GM21717 (cell line): ENCODE measurements at regions not wholly inside any gene's neighbourhood (a gene's known extent, or its start where the extent isn't known, plus 50 kb on each side); places are given as distances from the start of the nearest gene placed in this dataset.

Experiments used
- ATAC-seq: cut with Tn5 transposase; IDR thresholded peaks from one replicate; pipeline ENCODE4 v1.9.1; 2021; ENCODE audit warnings: mild to moderate bottlenecking, moderate library complexity; ENCODE audit not compliant: unreplicated experiment

DNA sequence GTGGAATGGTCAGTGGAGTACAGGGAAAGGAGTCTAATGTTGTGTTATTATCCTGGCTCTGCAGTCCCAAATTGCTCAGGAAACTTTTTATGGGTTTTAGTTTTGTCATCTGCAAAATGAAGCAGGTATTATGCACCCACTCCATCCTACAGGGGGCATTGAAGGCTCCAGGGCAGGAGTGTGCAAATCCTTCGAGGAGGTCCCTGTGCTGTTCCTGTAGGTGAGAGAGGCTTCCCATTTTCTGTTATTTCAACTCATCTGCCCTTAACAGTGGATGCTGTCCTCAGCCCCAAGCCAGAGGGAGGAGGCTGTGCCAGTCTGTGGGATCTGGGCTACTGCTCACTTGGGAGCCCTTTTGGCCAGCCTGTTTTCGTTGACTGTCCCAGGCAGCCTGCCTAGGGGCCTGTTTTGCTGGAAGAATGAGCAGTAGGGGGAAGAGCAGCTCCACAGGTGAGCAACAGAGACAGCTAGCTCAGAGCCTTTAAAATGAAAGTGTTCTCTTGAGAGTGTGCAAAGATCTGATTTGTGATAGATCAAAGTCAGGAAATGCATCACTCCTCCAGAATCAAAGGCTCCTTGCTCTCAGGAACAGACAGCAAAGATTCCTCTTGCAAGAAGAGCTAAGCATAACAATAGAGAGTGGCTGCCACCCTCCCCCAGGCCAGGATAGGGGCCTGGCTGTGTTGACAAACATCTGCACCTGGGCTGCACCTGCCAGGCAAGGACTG, 317.6 kb upstream of the PROX1 start:
- ATAC-seq, result no peak

GRCh38 chr1:213670692-213671023, 317.1 kb upstream of the PROX1 start:
- ATAC-seq, result no peak

GRCh38 chr1:213675043-213675442, 312.7 kb upstream of the PROX1 start:
- no peak for ATAC-seq

GRCh38 chr1:213676736-213677135, 311.0 kb upstream of the PROX1 start:
- no peak for ATAC-seq

- no peak for ATAC-seq
Measured at GRCh38 chr1:213678348-213678747, 309.4 kb upstream of the PROX1 start.

DNA sequence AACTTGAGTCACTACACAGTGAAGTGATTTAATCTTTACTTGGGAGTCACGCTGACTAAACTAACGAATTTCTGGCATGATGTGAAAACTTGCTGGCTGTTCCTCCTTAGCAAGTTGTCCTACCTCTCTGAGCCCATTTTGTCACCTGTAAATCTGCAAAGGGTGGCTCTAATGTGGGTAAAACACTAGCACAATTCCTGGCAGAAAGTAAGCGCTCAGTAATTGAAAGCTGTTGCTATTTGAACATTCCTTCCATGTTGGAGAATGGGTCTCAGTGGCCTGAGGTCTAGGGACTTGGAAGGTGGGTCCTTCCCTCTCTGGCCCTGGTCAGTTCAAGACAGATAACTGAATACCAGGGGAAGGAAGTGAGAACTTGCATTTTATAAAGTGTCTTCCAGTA, 309.0 kb upstream of the PROX1 start:
- no peak for ATAC-seq

DNA sequence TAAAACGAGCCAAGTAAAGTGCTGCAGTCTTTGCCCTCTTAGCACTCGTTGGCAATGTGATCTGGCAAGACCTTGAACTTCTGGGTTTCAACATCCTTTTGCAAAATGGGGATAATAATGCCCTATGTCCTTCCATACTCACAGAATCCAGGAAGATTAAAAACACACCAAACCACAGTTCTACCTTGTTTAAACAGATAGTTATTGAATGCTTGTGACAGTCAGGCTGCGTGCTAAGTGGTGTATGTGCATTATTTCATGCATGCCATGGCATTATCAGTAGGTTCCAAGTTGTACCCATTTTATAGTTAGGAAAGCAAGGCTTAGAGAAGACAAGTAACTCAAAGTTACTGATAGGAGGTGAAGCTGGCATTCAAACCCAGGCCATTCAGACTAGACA, 308.6 kb upstream of the PROX1 start:
- ATAC-seq, result no peak

DNA sequence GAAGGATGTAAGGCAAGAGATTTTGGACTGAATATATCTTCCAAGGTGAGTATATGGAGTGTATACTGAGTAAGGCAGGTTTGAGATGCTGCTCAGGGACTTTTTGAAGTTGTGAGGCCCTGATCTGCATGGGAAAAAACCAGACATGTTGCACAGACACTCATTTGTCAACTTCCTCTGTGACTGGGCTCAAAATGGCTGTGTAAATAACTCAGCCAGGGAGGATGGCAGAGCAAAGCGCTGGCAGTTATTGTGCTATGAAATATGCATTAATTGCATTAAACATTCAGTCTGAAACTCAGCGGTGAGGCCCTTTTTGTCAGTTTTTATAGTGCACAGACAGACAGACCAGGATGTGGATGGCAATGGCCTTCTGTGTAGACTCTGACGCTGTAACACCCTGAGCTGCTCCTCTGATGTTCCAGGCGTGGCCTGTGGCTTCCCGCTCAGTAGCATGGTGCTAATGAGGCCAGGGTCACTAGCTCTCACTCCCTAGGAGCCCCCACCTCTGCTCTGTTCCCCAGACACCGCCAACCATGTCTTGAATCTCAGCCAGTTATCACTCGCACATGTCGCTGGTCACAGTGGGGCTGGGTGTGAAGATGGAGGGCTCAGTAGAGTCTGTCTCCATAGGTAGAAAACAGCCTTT, 307.0 kb upstream of the PROX1 start:
- no peak for ATAC-seq

DNA sequence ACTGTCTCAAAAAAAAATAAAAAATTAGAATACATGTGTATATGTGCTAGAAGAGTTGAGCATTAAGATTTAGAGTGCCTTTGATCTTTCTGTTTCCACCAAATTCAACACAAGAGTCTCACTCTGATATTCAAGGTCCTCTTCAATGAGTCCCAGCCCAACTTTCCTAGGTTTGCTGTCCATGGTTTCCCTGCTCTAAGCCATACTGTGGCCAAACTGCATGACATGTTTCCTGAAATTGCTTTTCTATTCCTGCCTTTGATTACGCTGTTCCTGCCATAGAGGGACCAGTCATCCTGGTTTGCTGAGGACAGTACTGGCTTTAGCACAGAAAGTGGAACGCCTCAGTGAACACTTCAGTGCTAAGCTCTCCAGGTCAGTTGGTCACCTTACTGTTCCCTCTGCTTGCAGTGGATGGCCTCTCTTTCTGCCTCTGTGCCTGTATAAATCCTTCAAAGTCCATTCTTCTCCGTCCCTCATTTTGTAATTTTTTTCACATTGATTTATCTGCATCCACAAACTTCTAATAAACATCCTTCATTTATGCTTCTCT, 305.9 kb upstream of the PROX1 start:
- ATAC-seq, result no peak

DNA sequence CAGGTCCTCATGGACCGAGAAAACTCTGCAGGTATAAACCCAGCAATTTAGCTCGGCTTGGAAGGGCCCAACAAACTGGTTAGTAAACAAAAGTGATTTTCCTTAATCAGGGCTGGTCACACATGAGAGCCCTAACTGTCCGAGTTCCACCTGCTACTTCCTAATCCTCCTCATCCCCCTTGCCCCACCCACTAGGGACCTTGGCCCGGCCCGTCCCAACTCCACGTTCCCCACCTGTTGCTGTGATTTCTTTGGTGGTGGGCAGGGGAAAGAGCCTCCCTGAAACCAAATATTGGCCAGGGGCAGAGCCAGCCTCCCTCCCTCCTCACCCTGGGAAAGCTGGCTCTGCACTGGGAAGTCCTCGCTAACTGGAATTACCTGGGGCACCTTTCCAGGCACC, 304.2 kb upstream of the PROX1 start:
- no peak for ATAC-seq

GRCh38 chr1:213684454-213684853, 303.3 kb upstream of the PROX1 start:
- no peak for ATAC-seq

DNA sequence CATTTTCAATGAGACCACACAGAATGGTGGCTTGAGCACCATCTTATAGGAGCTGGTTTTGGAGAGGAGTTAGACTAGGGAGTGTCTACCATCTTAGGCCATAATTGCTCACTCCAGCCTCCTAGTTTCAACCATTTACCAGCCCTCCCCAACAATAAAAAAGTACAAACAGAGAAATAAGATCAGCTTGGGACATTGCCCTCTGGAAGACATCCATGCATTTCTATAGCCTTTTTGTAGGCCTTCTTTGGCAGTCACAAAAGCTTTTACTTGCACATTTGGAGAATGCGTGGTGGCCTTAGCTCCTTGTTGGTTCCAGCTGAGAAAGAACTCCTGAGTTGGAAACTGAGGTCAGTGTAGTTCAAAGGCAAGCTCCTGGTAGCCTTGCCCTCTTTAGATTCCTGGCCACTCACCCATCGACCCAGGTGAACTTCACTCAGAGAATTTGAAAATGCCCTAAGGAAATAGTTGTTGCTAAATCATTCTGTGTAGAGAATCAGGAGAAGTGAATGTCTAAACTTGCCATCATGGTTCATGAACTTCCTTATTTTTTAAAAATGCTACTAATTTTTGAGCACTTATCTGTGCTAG, 301.7 kb upstream of the PROX1 start:
- no peak for ATAC-seq

GRCh38 chr1:213686983-213687382, 300.8 kb upstream of the PROX1 start:
- ATAC-seq, result no peak

GRCh38 chr1:213687832-213688231, 299.9 kb upstream of the PROX1 start:
- ATAC-seq, result no peak

DNA sequence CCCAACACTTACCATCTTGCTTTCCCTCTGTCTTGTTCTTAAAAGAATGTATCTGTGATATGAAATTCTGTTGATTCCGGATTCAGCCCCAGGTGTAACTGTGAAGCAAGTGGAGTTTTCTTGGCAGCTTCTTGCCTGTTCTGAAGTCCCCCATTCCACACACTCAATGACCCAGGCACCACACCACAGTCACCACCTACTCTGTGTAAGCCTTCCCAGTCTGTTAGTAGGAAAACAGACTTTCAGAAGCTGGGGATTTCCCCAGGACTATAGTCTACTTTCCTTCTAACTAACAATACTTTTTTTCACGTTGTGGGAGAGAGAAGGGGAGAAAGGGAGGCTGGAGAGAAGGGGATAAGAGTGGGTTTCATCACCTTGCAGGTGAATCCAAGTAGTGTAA, 299.1 kb upstream of the PROX1 start:
- no peak for ATAC-seq

DNA sequence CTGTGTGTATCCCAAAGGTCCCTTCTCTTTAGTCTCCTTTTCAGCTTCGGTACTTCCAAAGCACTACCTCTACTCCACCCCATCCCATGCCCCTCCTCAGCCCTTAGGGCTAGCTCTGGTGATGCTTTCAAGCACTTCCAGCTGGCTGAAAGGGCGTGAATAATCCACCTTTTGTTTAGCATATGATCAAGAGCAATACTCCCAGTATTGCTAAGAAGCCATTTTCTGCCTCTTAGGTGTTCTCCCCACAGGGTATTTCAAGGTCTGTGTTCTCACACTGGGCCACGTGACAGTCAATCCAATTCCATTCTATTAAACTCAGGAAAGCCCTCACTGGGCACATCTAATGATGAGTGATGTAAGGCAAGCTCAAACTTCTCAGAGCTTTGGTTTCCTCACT, 298.5 kb upstream of the PROX1 start:
- ATAC-seq, result no peak

DNA sequence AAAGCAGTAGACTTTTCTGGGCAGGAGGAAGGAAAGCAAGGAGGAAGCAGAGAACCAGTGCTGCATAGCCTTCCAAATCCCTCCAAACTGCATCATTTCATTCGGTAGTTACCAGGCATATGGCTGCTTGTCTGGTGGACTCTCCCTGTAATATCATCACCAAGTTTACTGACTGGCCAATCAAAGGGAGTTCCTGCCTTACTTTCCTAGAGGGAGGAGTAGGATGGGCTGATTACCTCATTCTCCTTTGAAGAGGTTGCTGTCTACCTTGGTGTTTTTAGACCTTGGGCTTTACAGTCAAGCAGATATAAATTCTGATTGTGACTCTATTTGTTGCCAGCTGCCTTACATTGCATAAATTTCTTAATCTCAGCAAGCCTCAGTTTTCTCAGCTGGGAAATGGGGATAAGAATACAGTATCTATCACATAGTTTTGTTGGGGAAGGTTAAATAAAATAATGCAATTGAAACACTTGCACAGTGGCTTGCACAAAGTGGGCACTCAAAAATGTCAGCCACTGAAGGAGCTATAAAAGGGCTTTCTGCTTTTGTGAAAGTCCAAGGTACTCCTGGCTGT, 297.3 kb upstream of the PROX1 start:
- no peak for ATAC-seq

GRCh38 chr1:213692321-213692720, 295.5 kb upstream of the PROX1 start:
- no peak for ATAC-seq

DNA sequence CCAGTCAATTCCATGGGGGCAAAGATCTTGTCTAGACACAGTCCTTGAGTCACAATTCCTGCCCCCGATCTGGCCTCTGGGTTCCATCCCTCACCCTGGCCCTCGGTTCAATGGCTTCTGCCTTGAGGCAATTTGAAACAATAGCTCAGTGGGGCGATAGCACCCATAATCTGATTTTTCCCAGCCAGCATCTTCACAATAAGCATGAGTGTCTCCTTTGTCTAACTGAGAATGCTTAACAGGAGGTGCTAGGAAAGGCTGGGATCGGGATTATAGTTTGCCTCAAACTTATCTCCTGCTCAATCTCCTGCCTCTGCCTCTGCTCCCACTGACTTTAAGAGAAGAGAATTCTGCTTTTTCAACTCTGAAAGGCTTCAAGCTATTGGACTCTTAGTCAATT, 293.9 kb upstream of the PROX1 start:
- ATAC-seq, result no peak

DNA sequence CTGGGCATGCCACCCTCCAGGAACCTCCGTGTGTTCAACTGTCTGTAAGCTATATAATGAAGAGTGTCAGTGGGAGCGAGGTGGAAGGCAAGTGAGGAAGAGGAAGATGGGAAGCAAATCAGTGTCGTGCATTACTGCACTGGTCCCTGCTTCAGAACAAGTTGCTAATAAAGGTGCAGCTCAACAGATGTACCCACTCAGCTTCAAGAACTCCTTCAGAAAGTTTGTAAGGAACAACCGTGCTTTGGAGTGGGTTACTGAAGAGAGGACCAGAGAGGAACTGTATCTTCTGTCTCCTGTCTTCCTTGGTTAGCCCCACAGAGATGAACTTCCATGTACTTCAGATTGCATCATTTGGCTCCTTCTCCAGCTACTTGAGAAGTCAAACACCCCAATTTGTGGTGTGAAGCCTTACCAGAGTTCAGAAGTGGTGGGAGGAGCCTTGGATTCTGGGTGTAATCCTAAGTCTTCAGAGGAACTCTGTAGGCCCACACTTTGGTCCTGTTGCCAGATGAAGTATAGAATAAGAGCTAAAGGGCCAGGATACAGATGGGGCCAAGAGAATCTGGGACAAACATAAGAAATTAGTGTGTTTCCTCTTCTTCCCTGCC, 290.5 kb upstream of the PROX1 start:
- no peak for ATAC-seq

GRCh38 chr1:213698092-213698702, 289.6 kb upstream of the PROX1 start:
- no peak for ATAC-seq
